ENCODE measurements at regions not wholly inside any gene's neighbourhood (a gene's known extent, or its start where the extent isn't known, plus 50 kb on each side); places are given as distances from the start of the nearest gene placed in this dataset.
"Not testable (repeated sequence)": the region's sequence is repeated elsewhere in the genome, so short reads cannot be mapped to it uniquely, and the experiment has no call there.

DNA sequence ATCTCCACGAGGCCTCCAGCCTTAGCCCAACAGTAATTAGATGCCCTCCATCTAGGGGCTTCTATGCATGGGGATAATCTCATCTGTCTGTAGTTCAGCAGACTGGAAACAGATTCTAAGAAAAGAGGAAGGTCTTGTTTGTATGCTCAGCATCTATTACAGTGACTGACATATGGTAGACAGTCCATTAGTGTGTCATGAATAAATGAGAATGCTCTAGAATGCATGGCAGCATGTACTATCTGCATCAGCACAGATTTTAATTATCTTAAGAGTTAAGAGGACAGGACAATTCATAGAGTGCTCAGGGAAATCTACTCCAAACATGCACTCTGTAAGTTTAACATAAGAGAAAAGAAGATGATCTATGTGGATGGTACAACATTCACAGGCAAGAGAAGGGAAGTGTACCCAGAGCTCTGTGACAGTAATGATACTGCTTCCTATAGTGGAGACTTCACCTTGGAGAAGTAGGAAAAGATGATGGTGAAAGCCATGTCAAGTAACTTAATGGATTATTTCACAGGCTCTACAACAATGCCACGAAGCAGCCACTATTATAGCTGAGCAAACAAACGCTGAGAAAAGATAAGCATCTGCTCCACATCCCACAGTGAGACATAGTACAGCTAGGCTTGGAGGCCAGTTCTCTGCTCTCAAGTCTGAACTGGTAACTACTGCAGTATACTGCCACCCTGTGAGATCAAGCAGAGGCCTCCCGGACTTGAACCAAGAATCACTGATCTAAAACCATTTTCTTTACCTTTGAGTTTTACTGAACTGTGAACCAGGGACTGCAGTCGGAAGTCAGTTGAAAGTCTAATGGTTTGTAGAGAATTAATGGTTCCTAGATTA lies 309.2 kb upstream of the SPTLC3 start:
- FAIRE-seq = no peak

GRCh38 chr20:12700701-12701100 lies 308.1 kb upstream of the SPTLC3 start:
- no peak for FAIRE-seq

DNA sequence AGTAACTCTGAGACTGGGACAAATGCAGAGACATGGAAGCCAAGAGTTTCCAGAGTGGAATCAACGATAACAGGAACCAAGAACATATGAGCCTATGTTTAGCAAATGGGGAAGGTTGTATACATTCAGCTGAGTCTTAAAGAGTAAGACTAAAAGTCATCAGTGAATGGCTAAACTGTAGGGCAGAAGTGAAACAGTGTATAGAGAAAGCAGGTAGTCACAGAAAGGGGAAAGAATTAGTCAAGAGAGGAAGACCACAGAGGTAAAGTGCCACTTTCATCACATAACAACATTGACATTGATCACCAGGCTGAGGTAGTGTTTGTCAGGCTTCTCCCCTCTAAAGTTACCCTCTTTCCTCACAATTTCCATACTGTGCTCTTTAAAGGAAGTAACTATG lies 306.5 kb upstream of the SPTLC3 start:
- no peak for FAIRE-seq

GRCh38 chr20:12715371-12715770 lies 293.4 kb upstream of the SPTLC3 start:
- no peak for FAIRE-seq

DNA sequence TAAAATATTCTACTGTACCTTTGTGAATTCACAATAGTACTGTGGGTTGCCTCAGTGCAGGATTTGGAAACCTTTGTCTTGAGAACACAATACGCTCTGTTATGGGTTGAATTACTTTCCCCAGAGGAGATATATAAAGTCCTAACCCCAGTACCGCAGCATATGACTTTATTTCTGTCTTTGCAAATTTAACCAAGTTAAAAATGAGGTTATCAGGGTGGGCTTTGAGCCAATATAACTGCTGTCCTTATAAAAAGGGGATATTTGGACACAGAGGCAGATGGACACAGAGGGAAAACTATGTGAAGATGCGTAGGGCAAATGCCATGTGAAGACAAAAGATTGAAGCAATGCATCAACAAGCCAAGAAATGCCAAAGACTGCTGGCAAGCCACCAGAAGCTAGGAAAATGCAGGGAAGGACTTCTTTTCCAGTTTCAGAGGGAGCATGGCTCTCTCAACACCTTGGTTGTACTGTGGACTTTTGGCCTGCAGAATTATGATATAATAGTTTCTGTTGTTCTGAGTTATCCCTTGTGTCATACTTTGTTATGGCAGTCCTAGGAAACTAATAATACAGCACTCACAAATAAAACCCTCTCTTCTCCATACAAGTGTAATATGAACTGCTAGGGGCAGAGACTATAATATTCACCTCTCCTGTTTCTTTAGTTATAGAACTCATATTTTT lies 292.6 kb upstream of the SPTLC3 start:
- FAIRE-seq = no peak

- no peak for FAIRE-seq
These were observed 291.7 kb upstream of the SPTLC3 start for GRCh38 chr20:12717061-12717460.

DNA sequence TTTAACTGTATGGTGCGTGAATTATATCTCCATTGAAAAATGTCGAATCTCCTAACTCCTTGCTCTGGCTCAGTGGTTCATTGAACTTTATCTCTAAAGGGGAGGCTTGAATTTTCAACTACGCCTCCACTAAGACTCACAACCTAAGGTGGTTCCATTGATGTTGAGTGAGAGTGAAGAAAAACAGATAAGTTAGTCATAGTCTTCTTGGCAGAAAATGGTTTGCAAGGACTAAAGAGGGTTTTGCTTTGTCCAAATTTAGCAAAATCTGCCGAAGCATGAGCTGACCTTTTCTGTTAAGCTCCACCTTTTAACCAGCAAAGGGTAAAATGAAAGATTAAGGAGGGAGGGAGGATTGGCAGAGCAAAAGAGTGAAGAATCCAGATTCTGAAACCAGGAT lies 290.2 kb upstream of the SPTLC3 start:
- FAIRE-seq = no peak

DNA sequence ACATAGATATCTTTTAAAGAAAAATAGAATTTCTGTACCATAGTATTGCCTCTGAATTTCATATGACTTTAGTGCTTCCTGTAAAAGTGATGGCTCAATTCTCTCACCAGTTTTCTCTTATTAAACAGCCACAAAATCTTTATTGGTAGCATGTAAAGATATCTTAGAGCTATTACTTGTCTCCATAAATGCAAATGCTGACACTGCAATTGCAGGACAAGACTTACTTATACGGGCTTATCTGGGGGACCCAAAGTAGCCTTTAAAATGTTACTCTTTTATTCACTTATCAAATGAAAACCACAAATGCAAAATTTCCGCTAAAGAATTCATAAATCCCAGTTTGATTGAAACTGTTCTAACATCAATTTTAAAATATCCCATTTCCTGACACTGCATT lies 287.1 kb upstream of the SPTLC3 start:
- FAIRE-seq = no peak

DNA sequence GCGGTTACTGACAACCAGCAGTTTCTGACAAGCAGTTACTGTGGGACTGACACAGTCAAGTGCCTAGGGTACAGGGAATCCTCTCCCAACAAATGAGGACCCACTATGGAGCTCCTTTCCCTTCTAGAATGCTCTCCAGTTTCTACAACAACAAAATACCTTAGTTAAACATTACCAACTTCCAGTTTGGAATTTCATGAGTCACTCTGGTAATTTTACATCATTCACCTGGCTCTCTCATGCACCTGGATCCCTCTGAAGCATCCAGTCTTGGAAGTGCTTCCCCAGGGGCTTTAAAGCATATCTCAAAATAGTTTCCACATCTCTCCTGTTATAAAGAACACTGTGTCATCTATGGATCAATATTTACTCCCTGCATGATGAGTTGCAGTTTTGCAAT lies 286.7 kb upstream of the SPTLC3 start:
- FAIRE-seq = no peak

GRCh38 chr20:12723811-12724210 lies 285.0 kb upstream of the SPTLC3 start:
- no peak for FAIRE-seq

- no peak for FAIRE-seq
These were observed 280.0 kb upstream of the SPTLC3 start for GRCh38 chr20:12728782-12729181.

- FAIRE-seq = no peak
These were observed 279.4 kb upstream of the SPTLC3 start for GRCh38 chr20:12729326-12729725.

GRCh38 chr20:12733811-12734210 lies 275.0 kb upstream of the SPTLC3 start:
- FAIRE-seq = no peak

DNA sequence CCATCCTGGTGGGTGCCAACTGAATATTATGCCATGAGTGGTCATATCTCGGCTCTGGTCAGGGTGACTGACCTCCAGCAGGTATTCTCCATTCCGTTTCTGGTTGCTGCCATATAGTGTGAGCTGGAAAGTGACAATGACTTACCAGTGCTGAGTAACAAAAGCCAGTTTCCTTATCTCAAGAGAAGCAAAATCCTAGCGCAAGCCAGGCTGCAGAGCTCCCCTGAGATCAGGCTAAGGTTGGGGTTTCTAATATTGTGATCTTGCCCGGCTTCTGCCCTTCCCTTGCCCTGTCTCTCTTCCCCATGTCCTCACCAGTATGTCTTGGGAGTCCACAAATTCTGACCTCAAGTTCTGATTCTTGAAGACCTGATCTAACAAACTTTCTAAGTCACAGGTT lies 271.3 kb upstream of the SPTLC3 start:
- FAIRE-seq = no peak

DNA sequence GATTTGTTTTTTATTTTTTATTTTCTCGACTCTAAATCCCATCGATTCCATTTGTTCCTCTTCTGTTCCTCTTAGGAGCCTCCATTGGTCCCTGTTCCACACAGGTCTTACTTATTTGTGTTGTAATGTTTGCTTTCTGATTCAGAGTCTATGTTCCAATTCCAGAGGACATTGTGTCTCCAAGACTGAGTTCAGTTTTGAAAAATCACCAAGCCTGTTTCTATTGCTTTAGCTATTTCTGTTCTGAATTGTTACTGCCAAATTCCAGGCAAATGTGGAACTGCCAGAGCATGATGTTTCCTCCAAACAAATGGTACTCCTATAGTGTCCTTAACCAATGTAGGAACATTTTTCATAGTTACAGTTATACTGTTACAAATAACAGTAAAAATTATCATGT lies 270.9 kb upstream of the SPTLC3 start:
- FAIRE-seq = no peak

DNA sequence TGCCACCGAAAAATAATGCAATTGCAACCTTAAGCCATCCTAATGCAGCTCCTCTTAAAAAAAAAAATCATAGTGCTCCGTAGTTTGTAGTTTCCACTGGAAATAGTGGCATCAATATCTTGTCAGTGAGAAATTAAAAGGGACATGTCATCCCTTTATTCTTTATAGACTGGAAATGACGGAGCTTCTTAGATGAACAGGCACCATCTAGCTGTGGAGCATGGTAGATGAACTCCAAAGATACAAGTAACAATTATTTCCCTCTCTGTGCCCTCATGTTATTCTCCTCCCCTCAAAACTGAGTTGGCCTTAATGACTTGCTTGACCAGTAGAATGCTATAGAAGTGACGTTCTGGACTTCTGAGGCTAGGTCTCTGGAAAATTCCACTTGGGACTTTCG lies 268.1 kb upstream of the SPTLC3 start:
- FAIRE-seq = no peak

DNA sequence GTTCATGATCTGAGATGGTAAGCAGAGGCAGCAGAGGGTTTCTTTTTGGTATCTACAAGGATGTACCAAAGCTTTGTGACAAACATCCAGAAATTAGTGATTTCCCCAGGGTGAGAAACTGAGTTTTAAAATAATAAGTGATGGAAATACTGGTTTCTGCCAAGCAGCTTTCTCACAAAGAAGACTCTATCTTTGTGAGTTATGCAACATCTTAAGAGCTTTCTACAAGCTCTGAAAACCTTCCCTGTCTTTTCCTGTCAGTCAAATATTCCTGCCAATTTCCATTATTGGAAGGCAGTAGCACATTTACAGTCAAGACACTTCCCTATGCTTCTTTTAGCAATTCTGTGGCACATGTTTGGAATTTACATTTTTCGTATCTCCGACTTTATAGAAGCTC lies 264.7 kb upstream of the SPTLC3 start:
- no peak for FAIRE-seq

DNA sequence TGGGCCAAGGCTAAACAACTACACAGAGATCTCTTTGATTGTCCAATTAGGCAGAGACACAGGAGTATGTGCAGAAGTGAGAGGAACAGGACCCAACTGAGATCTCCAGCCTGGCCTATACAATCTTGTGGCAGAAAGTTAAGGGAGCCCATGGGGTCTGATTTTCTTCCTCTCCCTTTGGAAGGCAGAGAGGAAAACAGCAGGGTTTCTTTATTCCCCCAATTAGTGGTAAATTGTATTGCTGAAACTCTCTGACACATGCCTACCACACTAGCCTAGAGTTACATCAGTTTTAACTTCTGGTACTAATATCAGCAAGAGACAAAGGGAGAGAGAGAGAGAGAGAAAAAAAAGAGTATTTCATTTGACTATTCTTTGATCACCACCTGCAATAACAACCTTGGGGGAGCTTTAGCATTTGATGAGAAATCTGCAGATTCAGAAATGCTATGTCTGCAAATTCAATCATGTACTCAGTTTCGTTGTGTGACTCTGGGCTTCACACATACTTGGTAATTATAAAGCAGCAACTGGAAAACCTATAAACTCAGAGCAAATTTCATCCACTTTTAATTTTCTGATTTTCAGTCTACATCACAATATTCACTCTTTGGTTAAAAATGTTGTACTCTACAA lies 260.3 kb upstream of the SPTLC3 start:
- FAIRE-seq = no peak

DNA sequence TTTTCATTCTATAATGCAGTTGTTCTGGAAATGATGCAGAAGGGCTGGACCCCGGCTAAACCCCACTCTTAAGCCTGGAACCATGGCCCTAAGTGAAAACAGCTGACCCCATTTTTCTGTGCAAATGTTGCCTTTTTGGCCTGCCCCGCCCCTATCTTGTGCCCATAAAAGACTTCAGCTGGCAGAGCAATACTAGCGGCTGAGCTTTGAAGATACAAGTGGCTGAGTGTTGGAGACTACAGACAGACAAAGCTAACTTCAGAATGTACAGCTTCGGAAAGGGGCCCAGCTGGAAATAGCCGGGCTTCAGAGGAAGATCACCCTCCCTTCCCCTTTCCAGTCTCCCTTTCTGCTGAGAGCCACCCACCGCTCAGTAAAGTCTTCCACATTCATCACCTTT lies 258.6 kb upstream of the SPTLC3 start:
- no peak for FAIRE-seq

DNA sequence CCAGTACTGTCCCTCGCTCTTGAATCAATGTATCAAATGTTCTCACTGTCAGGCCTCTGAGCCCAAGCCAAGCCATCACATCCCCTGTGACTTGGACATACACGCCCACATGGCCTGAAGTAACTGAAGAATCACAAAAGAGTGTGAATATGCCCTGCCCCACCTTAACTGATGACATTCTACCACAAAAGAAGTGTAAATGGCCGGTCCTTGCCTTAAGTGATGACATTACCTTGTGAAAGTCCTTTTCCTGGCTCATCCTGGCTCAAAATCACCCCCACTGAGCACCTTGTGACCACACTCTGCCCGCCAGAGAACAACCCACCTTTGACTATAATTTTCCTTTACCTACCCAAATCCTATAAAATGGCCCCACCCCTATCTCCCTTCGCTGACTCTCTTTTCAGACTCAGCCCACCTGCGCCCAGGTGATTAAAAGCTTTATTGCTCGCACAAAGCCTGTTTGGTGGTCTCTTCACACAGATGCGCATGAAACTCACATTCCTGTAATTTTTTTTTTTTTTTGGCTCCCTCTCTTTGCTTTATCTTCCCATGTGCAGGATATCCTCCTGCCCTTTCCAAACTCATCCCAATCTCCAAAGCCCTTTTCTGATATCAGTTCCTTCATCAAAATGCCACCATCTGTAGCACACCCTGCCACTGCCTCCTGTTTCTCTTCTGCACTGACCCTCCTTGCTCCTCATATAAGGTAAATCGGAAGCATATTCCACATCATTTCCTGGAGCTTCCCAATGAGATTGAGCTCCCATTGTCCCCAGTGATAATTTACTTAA lies 255.7 kb upstream of the SPTLC3 start:
- FAIRE-seq = not testable (repeated sequence)

- FAIRE-seq = not testable (repeated sequence)
These were observed 255.0 kb upstream of the SPTLC3 start for GRCh38 chr20:12753742-12754141.

- not testable (repeated sequence) for FAIRE-seq
These were observed 249.3 kb upstream of the SPTLC3 start for GRCh38 chr20:12759493-12759892.

GRCh38 chr20:12762725-12763124 lies 246.0 kb upstream of the SPTLC3 start:
- no peak for FAIRE-seq

All from endometrium (tissue), 2 donors.